WTC11 (cell line): ENCODE measurements at regions not wholly inside any gene's neighbourhood (a gene's known extent, or its start where the extent isn't known, plus 50 kb on each side); places are given as distances from the start of the nearest gene placed in this dataset.

ENCODE experiments used
- ATAC-seq: fragments of 200-7000 bp; cut with Tn5 transposase; 2 replicates; pipeline ENCODE4 v1.10.0; 2021; ENCODE audit warnings: mild to moderate bottlenecking, moderate library complexity
- CTCF ChIA-PET: fragments of 300-600 bp; sonication (Branson Sonifier 250); formaldehyde crosslinking; loops from one replicate; lab custom pipeline; 2021; ENCODE audit warnings: antibody characterized with exemption; lab: Charles Lee
- POLR2A ChIA-PET: fragments of 350-600 bp; sonication (Branson Sonifier 250); formaldehyde crosslinking; loops from one replicate; lab custom pipeline; 2021; ENCODE audit warnings: antibody characterized with exemption; lab: Charles Lee
- DNase-seq: peaks from one replicate; pipeline ENCODE4 v3.0.0; 2021; ENCODE audit warnings: low spot score
- H3K27ac Mint-ChIP-seq: 2 replicates; pipeline ENCODE4 v1.8.0; 2021; ENCODE audit warnings: mixed read lengths
- H3K27me3 Mint-ChIP-seq: 2 replicates; pipeline ENCODE4 v1.8.0; 2021; ENCODE audit warnings: low read depth, mild to moderate bottlenecking, moderate library complexity, mixed read lengths
- H3K36me3 Mint-ChIP-seq: 2 replicates; pipeline ENCODE4 v1.8.0; 2021; ENCODE audit warnings: mixed read lengths
- H3K4me1 Mint-ChIP-seq: 2 replicates; pipeline ENCODE4 v1.8.0; 2022; ENCODE audit warnings: mixed read lengths
- H3K4me3 Mint-ChIP-seq: 2 replicates; pipeline ENCODE4 v1.8.0; 2021; ENCODE audit warnings: mild to moderate bottlenecking, moderate library complexity, mixed read lengths
- H3K9me3 Mint-ChIP-seq: 2 replicates; pipeline ENCODE4 v1.8.0; 2021; ENCODE audit warnings: mixed read lengths
- ATF3 ChIP-seq: sonication (generic); formaldehyde crosslinking; conservative IDR thresholded peaks from 2 replicates; pipeline ENCODE4 v1.8.1; 2022; ENCODE audit warnings: mild to moderate bottlenecking, missing genetic modification reagents
- ATF6 ChIP-seq: sonication (generic); formaldehyde crosslinking; IDR thresholded peaks from 2 replicates; pipeline ENCODE4 v1.8.1; 2023; ENCODE audit warnings: mild to moderate bottlenecking, missing genetic modification reagents
- E2F5 ChIP-seq: sonication (generic); formaldehyde crosslinking; IDR thresholded peaks from 2 replicates; pipeline ENCODE4 v1.8.1; 2022; ENCODE audit warnings: mild to moderate bottlenecking, moderate library complexity, missing genetic modification reagents
- ERG ChIP-seq: fragments of 250-450 bp; sonication (Bioruptor Pico); IDR thresholded peaks from 2 replicates; pipeline ENCODE4 v1.8.0; 2021; ENCODE audit warnings: mild to moderate bottlenecking
- ESRRA ChIP-seq: sonication (generic); formaldehyde crosslinking; IDR thresholded peaks from 2 replicates; pipeline ENCODE4 v1.8.1; 2022; ENCODE audit warnings: mild to moderate bottlenecking, missing genetic modification reagents, borderline replicate concordance
- ETV6 ChIP-seq: sonication (generic); formaldehyde crosslinking; IDR thresholded peaks from 2 replicates; pipeline ENCODE4 v1.8.1; 2022; ENCODE audit warnings: mild to moderate bottlenecking, missing genetic modification reagents
- FOXK1 ChIP-seq: sonication (generic); formaldehyde crosslinking; IDR thresholded peaks from 2 replicates; pipeline ENCODE4 v1.8.0; 2022; ENCODE audit warnings: mild to moderate bottlenecking, moderate library complexity, missing genetic modification reagents
- FOXP4 ChIP-seq: sonication (generic); formaldehyde crosslinking; IDR thresholded peaks from 2 replicates; pipeline ENCODE4 v1.8.0; 2022; ENCODE audit warnings: mild to moderate bottlenecking, missing genetic modification reagents
- GABPB1 ChIP-seq: sonication (generic); formaldehyde crosslinking; IDR thresholded peaks from 2 replicates; pipeline ENCODE4 v1.8.1; 2023; ENCODE audit warnings: mild to moderate bottlenecking, missing genetic modification reagents
- HMGA2 ChIP-seq: fragments of 250-450 bp; sonication (Bioruptor Pico); IDR thresholded peaks from 2 replicates; pipeline ENCODE4 v1.4.0; 2021; ENCODE audit warnings: mild to moderate bottlenecking, moderate library complexity
- IRF1 ChIP-seq: sonication (generic); formaldehyde crosslinking; IDR thresholded peaks from 2 replicates; pipeline ENCODE4 v1.8.0; 2023; ENCODE audit warnings: missing genetic modification reagents
- IRF2 ChIP-seq: sonication (generic); formaldehyde crosslinking; IDR thresholded peaks from 2 replicates; pipeline ENCODE4 v1.8.0; 2022; ENCODE audit warnings: low read depth, missing genetic modification reagents, borderline replicate concordance
- JUN ChIP-seq: sonication (generic); formaldehyde crosslinking; IDR thresholded peaks from 2 replicates; pipeline ENCODE4 v1.8.0; 2023; ENCODE audit warnings: mild to moderate bottlenecking, missing genetic modification reagents
- KAT7 ChIP-seq: sonication (generic); formaldehyde crosslinking; IDR thresholded peaks from 2 replicates; pipeline ENCODE4 v1.8.1; 2023; ENCODE audit warnings: missing genetic modification reagents, mild to moderate bottlenecking, borderline replicate concordance
- MXD4 ChIP-seq: fragments of 250-450 bp; sonication (Bioruptor Pico); IDR thresholded peaks from 2 replicates; pipeline ENCODE4 v1.8.0; 2021; ENCODE audit warnings: mild to moderate bottlenecking, moderate library complexity, borderline replicate concordance
- NR1H2 ChIP-seq: sonication (generic); formaldehyde crosslinking; IDR thresholded peaks from 2 replicates; pipeline ENCODE4 v1.9.0; 2021; ENCODE audit warnings: mild to moderate bottlenecking, moderate library complexity, missing genetic modification reagents
- SP1 ChIP-seq: sonication (generic); formaldehyde crosslinking; conservative IDR thresholded peaks from 2 replicates; pipeline ENCODE4 v1.8.1; 2022; ENCODE audit warnings: missing genetic modification reagents
- TP53 ChIP-seq: sonication (generic); formaldehyde crosslinking; IDR thresholded peaks from 2 replicates; pipeline ENCODE4 v1.8.1; 2023; ENCODE audit warnings: mild to moderate bottlenecking, missing genetic modification reagents
- ZBTB43 ChIP-seq: sonication (generic); formaldehyde crosslinking; IDR thresholded peaks from 2 replicates; pipeline ENCODE4 v1.8.1; 2023; ENCODE audit warnings: mild to moderate bottlenecking, missing genetic modification reagents
- ZNF121 ChIP-seq: sonication (generic); formaldehyde crosslinking; IDR thresholded peaks from 2 replicates; pipeline ENCODE4 v1.8.0; 2023; ENCODE audit warnings: missing genetic modification reagents
- ZNF423 ChIP-seq: fragments of 250-450 bp; sonication (Bioruptor Pico); IDR thresholded peaks from 2 replicates; pipeline ENCODE4 v2.1.2; 2022; ENCODE audit warnings: mild to moderate bottlenecking, moderate library complexity

GRCh38 chr7:38330861-38331621 lies 57.6 kb upstream of the TARP start (continued):
- TF ChIP-seq ATF6 (CRISPR knock-in tag) (no peak), SP1 (CRISPR knock-in tag) (no peak), ESRRA (no peak), ATF3 (CRISPR knock-in tag) (no peak), JUN (CRISPR knock-in tag) (no peak), IRF2 (CRISPR knock-in tag) (no peak)
- TF ChIP-seq, all 79 proteins: peak for 2

- CTCF ChIA-PET = interaction anchor here (1.3 to 3.1 kb wide), 13 partner anchors 13 to 414 kb away, joined by 3 to 69 read pairs (median 13); partner anchors contain the start of gene SFRP4
Observed at GRCh38 chr7:38330039-38330438, 56.6 kb upstream of the TARP start.

More at GRCh38 chr7:38330039-38330438, 56.6 kb upstream of the TARP start:
- POLR2A ChIA-PET = no interaction called here
- ATAC-seq (no peak), DNase-seq (no peak)
- H3K36me3 Mint-ChIP-seq = no peaks in the 10 kb centered on the region
- no peak overlapping the region for H3K4me3 Mint-ChIP-seq
- peaks cover 36% of the 10 kb centered on the region for H3K4me1 Mint-ChIP-seq
- no peak overlapping the region for H3K27ac Mint-ChIP-seq
- H3K27me3 Mint-ChIP-seq = no peaks in the 10 kb centered on the region
- TF ChIP-seq HMGA2 (CRISPR knock-in tag) (no peak), ZNF423 (CRISPR knock-in tag) (no peak), ZBTB43 (CRISPR knock-in tag) (no peak), IRF1 (CRISPR knock-in tag) (no peak), MXD4 (no peak), ZNF121 (CRISPR knock-in tag) (no peak), E2F5 (CRISPR knock-in tag) (no peak), KAT7 (no peak), FOXP4 (CRISPR knock-in tag) (no peak), ETV6 (CRISPR knock-in tag) (no peak), ATF3 (CRISPR knock-in tag) (no peak), TP53 (no peak), GABPB1 (CRISPR knock-in tag) (no peak), ERG (CRISPR knock-in tag) (no peak), FOXK1 (CRISPR knock-in tag) (no peak), NR1H2 (CRISPR knock-in tag) (no peak)
- TF ChIP-seq, all 79 proteins: peak for 0
- peaks cover 3% of the 10 kb centered on the region; the same call in 1 of the 2 replicates for H3K9me3 Mint-ChIP-seq
